ENCODE measurements at regions not wholly inside any gene's neighbourhood (a gene's known extent, or its start where the extent isn't known, plus 50 kb on each side); places are given as distances from the start of the nearest gene placed in this dataset.
"Not testable (repeated sequence)": the region's sequence is repeated elsewhere in the genome, so short reads cannot be mapped to it uniquely, and the experiment has no call there.

DNA sequence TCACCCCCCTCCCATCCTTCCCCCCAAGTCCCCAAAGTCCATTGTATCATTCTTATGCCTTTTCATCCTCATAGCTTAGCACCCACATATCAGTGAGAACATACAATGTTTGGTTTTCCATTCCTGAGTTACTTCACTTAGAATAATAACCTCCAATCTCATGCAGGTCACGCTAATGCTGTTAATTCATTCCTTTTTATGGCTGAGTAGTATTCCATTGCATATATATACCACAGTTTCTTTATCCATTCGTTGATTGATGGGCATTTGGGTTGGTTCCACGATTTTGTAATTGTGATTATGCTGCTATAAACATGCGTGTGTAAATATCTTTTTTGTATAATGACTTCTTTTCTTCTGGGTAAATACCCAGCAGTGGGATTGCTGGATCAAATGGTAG, 621.9 kb upstream of the NRP1 start:
- DNase-seq (ENCODE audit: low read depth), result not testable (repeated sequence)

DNA sequence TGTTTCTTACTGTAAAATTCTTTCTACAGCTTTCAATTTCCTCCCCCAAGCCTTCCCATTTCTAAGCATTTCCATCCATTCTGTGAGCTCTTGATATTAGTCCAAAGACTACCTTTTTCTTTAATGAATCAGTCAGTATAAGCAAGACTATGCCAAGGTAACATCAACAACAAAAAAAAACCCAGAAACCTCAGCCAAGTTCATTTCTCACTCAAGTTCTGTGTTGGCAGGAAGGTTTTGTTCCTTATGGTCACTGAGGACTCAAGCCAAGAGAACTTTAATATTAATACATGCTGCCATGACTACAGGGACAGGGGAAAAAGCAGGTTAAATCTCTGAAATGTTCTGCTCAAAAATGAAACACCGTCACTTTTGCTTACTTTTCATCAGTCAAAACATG, 621.2 kb upstream of the NRP1 start:
- no peak for DNase-seq (ENCODE audit: low read depth)

DNA sequence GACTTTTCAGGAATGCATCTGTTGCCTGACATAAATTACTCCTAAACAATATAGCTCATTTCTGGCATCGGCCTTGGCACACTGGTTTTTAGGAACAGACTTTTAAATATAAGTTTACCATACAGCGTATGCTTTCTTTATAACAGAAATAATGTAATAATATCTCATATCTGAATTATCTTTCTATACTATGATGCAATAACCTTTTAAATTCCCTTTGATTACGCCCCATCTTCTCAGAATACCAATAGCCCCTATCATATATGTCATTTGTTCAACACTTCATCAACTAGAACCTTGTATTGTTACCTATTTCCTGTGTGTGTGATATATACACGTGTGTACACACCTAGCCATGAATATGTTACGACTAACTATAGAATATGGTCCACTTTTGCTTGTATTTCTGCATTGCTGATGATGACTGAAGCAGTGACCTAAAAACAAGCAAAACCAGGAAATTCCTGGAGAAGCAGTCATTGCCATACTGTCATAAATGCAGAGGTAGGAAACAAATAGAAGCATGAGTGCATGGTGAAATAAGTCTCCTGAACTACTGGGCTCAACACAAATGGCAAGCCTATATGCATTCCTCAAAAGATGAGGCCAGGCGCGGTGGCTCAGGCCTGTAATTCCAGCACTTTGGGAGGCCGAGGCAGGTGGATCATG, 618.4 kb upstream of the NRP1 start:
- no peak for DNase-seq (ENCODE audit: low read depth)

DNA sequence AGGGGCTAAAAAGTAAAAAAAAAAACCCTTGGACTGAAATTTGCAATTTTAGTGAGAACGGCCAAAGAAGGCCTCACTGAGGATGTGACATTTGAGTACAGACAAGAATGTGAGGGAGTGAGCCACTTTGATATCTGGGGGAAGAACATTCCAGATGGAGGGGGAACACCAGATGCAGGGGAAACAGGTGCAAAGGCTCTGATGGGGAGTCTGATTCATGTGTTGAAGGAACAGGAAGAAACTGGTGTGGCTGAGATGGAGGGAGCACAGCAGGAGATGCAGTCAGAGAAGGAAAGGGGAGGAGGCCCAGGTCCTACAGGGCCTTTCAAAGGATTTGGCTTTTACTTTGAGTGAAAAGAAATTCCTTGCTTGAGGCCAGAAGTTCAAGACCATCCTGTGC, 615.7 kb upstream of the NRP1 start:
- DNase-seq (ENCODE audit: low read depth), result no peak

DNA sequence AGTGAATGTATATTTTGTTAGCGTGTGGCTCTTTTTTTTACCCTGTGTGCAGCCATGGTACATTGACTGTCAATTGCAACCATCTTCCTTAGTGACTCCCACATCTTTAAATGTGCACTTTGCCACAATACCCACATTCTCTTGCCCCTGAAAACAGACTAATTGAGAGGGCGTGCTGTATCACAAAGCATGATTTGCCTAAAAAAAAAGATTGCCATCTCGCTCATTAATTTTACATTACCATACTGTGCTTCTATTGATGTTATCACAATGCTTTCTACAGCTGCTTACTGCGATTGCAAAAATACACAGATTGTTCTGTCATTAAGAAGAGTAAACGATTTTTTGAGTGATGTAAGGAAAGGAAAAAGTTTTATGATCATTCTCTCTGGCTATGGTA, 613.1 kb upstream of the NRP1 start:
- DNase-seq (ENCODE audit: low read depth), result no peak

DNA sequence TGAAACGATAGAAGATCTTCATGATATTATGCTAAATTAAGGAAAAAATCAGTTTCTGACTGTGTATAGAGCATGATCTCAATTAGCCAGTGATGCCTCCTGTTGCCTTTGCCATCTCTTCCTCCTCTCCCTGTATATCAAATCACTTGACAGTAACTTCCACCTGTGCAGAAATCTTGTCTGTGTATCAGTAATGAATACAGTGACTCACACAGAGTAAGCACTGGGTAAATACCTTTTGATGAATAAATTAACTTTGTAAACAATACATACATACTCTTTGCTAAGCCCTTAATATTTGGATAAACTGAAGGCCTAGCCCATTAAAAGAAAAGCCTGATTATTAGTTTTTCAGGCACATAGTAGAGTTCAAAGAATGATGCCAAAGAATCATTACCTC, 610.6 kb upstream of the NRP1 start:
- DNase-seq (ENCODE audit: low read depth), result no peak

DNA sequence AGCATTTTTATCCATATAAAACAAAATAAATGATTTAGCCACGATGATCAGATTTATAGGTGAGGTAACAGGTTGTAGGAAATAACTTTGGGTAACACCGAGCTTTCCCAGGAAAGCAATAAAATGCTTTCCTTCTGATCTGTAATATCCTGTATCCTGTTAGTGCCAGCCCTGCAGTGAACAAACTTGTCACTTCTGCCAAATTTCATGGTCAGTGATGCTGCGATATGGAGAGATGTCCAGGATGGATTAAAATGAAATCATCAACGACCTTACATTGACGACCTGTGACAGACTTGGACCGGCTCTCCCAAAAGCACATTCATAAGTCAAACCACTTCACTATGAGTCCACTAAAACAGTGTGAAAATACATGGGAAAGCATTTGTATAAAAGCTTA, 608.0 kb upstream of the NRP1 start:
- no peak for DNase-seq (ENCODE audit: low read depth)

DNA sequence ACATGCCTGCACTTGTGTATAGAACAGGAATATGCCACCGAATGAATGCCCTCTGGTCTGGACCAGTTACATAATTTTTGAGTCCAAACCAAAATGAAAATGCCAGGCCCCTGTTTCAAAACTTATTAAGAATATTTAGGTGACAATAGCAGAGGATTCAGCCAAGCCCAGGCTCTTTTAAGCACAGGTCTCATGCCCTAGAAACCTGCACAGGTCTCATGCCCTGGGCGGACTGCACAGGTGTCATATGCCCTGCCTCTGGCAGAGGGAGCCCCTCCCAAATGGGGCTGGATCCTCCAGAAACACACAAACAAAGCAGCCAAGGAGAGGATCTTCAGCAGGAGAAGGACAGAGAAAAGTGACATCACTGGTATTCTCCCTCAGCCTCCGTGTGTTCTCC, 605.4 kb upstream of the NRP1 start:
- DNase-seq (ENCODE audit: low read depth), result no peak

DNA sequence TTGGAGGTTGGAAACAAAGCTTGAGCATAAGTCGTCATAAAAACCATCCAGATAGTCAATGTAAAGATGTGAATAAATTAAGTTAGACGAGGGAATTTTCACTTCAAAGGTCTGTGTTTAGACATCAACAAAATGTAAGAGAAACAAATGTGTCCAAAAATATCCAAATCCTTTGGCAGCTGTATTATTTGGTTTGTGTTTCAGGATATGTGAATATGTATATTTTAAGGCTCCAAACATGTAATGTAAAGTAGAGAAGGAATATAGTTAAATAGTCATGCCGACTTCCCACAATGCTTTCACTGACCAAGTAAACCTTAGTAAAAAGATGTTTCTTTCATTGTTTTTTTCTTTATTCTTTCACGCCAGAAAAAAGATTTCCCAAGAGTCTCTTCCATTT, 604.9 kb upstream of the NRP1 start:
- no peak for DNase-seq (ENCODE audit: low read depth)

DNA sequence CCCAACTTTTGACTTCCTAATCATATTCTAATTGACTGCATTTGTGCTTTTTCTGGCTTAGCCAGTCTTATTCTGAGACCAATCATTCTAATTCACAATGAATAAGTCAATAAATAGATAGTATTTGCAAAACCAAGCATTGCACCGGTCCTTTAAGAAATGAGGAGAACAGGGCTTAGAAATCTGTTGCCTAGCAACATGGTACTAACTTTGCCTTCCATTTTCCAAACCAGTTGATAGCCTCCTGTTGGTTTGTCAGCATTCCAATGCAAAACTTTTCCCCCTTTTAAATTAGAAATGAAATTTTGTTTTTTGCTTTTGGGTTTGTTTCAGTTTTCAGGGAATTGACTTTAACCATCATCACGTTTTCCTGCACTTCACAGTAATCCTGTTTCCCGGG, 603.5 kb upstream of the NRP1 start:
- no peak for DNase-seq (ENCODE audit: low read depth)

DNA sequence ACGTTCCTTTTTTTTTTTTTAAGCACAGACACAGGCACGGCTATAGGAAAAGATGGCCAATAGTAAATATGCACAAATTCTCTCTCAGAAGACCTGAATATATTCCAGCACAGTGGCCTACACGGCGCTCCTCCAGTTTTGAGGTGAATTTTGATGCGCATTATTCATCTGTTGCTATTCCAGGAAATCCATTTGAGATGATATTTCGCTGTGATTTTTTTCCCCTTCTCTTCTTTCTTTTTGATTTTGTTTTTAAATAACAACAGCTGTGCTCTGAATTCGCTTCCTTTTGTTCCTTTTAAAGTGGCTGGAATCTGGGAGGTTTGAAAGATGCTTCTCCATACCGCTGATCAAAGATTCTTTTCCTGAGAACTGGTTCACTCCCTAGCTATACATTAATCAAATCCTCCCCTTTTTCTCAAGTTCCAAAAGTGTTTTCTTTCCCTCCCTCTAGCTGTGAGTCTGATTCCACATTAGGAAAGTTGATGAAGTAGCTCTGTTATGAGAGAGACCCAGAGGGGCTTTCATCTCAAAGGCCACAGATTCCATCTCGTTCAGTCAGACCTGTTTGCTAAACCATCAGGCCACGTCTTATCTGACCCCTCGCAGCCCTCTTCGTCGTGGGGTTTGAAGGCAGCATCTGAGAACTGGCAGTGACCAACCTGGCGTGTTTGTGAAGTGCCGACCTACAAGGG, 602.7 kb upstream of the NRP1 start:
- no peak for DNase-seq (ENCODE audit: low read depth)

DNA sequence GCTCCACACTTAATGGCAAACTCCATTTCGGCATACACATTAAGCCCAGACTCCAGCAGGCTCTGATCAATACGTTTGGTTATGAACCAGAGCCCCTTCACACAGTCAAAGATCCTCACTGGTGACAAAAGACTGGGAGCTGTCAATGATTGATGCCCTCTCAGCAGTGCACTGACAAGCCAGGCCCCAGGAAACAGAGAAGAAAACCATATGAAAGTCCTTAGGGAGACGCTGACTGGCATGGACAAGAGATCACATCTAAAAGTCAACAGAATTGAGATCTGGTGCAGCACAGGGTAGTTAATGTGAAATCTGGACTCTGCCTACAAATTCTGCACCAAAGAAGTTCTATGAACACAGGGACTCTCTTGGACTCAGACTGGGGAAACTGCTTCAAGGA, 600.9 kb upstream of the NRP1 start:
- no peak for DNase-seq (ENCODE audit: low read depth)

DNA sequence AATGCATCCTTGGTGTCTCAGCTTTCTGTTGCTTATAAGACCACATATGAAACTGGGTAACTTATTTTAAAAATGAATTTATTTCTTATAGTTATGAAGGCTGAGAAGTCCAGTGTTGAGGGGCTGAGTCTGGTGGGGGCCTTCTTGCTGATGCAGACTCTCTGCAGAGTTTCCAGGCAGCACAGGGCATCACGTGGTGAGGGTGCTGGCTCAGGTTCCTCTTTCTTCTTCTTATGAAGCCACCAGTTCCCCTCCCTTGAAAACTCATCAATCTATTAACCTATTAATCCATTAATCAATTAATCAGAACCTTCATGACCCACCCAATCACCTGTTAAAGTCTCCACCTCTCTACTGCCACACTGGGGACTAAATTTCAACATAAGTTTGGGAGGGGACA, 595.6 kb upstream of the NRP1 start:
- no peak for DNase-seq (ENCODE audit: low read depth)

DNA sequence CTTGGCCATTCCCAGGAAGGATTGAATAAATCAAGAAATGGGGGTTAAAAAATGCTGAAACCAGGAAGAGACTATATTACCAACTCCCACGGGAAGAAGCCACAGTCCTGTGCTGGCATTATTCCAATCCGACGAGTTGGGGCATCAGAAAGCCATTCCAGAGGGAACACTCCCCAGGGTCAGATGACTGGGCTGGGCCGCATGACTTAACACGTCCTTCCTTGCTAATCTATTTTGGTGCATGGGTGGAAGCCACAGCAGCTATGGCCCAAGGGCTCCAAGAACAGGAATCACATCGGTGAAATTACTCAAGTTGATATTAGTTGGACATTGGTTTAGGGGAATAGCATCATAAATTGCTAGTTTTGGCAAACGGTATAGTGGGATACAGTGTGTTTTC, 592.9 kb upstream of the NRP1 start:
- no peak for DNase-seq (ENCODE audit: low read depth)

DNA sequence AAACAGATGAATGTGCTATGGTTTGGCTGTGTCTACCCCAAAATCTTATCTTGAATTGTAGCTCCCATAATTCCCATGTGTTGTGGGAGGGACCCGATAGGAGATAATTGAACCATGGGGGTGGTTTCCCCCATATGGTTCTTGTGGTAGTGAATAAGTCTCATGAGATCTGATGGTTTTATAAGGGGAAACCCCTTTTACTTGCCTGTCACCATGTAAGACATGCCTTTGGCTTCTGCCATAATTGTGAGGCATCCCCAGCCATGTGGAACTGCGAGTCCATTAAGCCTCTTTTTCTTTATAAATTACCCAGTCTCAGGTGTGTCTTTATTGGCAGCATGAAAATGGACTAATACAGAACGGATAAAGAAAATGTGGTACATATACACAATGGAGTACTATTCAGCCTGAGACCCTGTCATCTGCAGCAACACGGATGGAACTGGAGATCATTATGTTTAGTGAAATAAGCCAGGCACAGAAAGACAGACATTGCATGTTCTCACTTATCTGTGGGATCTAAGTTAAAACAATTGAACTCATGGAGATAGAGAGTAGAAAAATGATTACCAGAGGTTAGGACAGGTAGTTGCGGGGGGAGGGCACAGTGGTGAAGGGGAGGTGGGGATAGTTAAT, 587.6 kb upstream of the NRP1 start:
- DNase-seq (ENCODE audit: low read depth), result no peak

DNA sequence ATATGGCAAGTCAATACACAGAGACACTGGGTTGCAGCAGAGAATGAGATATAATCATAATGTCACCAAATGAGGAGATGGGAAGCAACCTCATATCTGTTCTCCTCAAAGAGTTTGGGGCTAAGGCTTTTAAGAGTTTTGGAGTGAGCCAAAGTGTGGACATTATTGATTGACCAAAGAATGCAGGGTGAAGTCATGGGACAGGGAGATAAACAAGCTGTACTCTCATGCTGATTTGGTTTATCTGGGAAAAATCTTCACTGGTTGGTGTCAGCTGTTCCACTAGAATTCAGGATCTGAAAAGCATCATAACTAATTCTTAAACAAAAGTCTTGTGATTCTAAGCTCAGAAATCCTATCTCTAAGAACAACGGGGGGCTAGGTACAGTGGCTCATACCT, 585.9 kb upstream of the NRP1 start:
- DNase-seq (ENCODE audit: low read depth), result no peak

DNA sequence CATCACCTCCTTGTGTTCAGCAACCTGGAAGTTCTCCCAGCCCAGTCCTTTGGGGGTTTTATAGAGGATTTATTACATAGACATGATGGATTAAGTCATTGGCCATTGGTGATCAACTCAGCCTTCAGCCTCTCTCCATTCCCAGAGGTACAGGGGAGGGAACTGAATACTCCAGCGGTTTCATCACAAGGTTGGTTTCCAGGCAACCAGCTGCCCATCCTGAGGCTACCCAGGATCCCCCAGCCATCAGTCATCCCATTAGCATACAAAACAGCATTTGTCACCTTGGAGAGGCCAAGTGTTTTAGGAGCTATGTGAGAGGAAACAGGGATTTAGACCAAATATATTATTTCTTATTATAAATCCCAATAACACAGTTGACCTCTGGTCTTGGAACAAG, 584.8 kb upstream of the NRP1 start:
- DNase-seq (ENCODE audit: low read depth), result no peak

DNA sequence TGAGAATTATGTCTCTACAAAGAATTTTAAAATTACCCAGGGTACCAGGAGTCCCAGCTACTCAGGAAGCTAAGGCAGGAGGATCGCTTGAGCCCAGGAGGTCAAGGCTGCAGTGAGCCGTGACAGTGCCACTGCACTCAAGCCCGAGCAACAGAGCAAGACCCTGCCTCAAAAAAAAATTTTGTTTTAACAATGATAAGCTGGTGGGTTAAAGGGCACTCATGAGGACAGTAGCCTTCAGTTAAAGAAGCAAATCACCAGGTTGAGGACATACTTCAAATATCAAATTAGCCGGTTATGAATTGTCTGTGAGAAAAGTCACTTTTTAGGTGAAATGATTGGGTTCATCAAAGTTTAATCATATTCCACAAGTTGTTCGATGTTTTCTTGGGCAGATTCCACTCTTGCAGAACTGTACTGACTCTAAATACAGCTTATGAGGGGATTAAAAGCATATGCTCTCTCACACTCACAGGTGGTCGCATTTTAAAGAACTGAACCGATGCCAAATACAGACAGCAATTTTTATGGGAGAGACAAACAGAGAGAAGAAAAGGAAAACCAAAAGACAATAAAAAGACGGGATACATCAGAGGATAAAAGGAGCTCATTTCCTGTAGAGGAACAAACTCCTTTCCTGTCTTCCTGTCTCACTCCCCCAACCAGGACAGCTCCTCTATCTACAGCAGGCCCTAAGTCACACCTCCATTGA, 582.8 kb upstream of the NRP1 start:
- no peak for DNase-seq (ENCODE audit: low read depth)

DNA sequence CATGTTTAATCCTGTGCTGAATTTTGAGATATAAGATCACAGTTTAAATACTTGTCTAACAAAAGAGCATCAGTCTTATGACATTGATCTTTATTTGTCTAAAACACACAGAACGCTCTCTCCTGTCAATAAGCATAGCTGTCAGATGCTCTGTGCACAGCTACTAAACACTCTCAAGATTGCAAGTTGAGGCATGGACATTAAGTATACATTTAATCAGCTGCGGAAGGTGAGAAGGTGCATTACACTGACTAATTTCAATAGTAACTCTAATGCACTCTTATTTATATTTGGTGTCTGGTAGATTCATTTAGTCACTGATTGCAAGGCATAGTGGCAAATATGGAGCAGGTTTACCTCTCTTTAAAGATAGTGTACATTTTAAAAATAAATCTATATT, 580.3 kb upstream of the NRP1 start:
- DNase-seq (ENCODE audit: low read depth), result no peak

DNA sequence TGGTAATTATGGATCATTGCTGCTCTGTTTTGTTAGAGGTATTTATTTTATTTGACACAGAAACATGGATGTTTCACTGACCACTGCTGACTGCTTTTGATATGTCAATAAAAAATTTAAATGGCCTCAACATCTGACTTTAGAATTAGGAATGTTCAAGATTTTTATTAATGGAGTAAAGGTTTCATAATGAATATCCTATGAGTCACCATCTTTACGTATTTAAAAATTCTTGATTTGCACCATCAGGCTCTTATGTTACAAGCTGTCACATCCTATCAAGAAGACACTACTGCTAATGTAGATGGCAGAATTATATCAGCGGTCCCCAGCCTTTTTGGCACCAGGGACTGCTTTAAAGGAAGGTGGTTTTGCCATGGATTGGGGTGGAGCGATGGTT, 578.7 kb upstream of the NRP1 start:
- DNase-seq (ENCODE audit: low read depth), result no peak

DNA sequence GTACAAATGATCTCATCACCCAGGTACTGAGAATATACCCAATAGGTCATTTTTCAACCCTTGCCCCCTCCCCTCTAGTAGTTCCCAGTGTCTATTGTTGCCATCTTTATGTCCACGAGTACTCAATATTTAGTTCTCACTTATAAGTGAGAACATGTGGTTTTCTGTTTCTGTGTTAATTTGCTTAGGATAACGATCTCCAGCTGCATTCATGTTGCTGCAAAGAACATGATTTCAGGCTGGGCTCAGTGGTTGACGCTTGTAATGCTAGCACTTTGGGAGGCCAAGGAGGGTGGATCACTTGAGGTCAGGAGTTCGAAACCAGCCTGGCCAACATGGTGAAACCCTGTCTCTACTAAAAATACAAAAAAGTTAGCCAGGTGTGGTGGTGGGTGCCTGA, 575.0 kb upstream of the NRP1 start:
- DNase-seq (ENCODE audit: low read depth), result not testable (repeated sequence)

DNA sequence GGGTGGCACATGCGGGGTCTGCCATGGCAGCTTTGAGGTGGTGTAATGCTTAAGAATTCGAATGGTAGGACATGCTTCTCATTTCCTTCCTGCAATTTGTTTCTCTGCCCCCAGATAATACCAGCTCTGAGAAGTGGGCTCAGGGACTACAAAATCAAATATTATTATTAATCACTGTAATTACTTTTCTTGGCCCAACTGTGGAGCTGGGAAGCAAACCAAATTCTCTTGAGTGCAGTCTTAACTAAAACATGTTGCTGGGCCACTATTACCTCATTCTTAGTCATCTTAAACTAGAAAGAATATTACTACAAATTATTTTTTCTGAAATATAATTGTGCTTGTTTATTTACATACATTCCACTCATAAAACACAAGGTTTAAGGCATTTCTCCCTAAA, 566.7 kb upstream of the NRP1 start:
- DNase-seq (ENCODE audit: low read depth), result peak; percentile 83

DNA sequence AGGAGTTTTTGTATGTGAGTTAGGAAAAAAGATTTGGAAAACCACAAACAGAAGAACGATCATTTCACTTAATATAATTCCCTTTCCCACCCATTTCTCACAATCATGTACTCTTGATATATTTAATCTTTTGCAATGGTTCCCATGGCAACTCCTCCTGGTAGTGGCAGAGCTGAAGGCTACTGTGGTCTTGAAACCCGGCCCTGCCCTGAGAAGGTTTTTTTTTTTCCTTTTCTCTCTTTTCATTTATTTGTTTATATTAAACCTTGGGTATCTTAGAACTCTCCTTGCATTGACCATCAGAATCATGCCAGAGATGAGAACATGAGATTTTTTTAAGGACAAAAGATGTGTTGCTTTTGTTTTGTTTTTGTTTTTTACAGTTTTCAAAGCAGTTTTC, 566.1 kb upstream of the NRP1 start:
- peak; percentile 65 for DNase-seq (ENCODE audit: low read depth)

Measured in stromal cell of bone marrow (primary cell).